ENCODE measurements at regions not wholly inside any gene's neighbourhood (a gene's known extent, or its start where the extent isn't known, plus 50 kb on each side); places are given as distances from the start of the nearest gene placed in this dataset.

- TF ChIP-seq CTCF (IDR thresholded peaks at IDR 0.05) (no peak), TCF7L2 (IDR thresholded peaks at IDR 0.05; ENCODE audit: low read depth, low read length) (no peak), POLR2AphosphoS5 (IDR thresholded peaks at IDR 0.05; ENCODE audit: low read depth, low read length) (no peak)
Measured at GRCh38 chr13:79112016-79112415, 294.0 kb downstream of the RBM26 start.

All from Panc1 (cell line).